Cardiac fibroblast (primary cell): ENCODE measurements at regions not wholly inside any gene's neighbourhood (a gene's known extent, or its start where the extent isn't known, plus 50 kb on each side); places are given as distances from the start of the nearest gene placed in this dataset.
A peak's percentile ranks its signal among the peaks of the same experiment; 100 is the strongest.

Source experiments
- DNase-seq, 2 donors: peaks; one replicate each; pipeline versions ENCODE4 v3.0.0 to v3.0.0-alpha.2; 2010; ENCODE audit warnings: low read depth in 2 of 2
- H3K4me3 ChIP-seq, 2 donors: replicated peaks in 1 of 2; 1 replicate in 1 of 2; 2 replicates in 1 of 2; pipeline ENCODE4 v1.5.1; 2011; ENCODE audit warnings: low read depth in 2 of 2, low read length in 2 of 2, mild to moderate bottlenecking in 2 of 2, moderate library complexity in 1 of 2
- TF ChIP-seq, protein P1 (sequence below): IDR thresholded peaks from one replicate; pipeline ENCODE4 v1.5.1; 2011; ENCODE audit warnings: low read depth, mild to moderate bottlenecking, low read length, inconsistent platforms

DNA sequence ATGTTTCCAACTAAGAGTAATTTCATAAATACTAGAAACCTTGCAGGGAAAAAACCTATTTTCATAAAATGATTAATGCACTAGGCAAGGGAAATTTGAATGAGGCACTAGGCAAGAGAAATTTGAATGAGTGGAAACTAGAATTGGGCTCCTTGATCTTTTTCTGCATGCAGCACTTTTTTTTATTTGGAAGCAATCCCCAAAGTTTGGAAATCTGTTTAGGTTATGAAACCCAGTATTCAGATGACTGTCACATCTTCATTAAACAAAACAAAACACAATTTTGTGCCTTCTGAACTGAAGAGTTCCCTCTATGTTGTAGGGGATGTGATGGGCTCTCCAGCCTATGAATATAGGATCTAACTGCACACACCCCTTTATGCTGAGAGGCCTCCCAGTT lies 201.9 kb downstream of the BAMBI start:
- TF ChIP-seq, protein P1, sequence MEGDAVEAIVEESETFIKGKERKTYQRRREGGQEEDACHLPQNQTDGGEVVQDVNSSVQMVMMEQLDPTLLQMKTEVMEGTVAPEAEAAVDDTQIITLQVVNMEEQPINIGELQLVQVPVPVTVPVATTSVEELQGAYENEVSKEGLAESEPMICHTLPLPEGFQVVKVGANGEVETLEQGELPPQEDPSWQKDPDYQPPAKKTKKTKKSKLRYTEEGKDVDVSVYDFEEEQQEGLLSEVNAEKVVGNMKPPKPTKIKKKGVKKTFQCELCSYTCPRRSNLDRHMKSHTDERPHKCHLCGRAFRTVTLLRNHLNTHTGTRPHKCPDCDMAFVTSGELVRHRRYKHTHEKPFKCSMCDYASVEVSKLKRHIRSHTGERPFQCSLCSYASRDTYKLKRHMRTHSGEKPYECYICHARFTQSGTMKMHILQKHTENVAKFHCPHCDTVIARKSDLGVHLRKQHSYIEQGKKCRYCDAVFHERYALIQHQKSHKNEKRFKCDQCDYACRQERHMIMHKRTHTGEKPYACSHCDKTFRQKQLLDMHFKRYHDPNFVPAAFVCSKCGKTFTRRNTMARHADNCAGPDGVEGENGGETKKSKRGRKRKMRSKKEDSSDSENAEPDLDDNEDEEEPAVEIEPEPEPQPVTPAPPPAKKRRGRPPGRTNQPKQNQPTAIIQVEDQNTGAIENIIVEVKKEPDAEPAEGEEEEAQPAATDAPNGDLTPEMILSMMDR: no peak
- no peak for DNase-seq
- H3K4me3 ChIP-seq: no peak overlapping the region

GRCh38 chr10:28879875-28880682 lies 202.8 kb downstream of the BAMBI start:
- TF ChIP-seq, protein P1: no peak
- DNase-seq: peak; percentile 5 to 65
- no peak overlapping the region for H3K4me3 ChIP-seq

DNA sequence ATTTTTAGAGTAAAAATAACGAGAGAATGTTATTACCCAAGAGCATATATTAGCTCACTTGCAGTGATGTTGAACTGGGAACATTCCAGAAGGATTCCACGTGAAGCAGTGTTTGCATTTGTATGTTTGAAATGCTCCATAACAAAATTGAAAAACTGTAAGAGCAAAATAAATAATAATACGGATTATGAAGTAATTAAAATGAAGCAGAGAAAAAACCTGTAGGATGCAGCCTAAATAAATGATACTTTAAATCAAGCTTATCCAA lies 203.3 kb downstream of the BAMBI start:
- TF ChIP-seq, protein P1: no peak
- no peak overlapping the region for H3K4me3 ChIP-seq
- peak; percentile 21 to 47 for DNase-seq

DNA sequence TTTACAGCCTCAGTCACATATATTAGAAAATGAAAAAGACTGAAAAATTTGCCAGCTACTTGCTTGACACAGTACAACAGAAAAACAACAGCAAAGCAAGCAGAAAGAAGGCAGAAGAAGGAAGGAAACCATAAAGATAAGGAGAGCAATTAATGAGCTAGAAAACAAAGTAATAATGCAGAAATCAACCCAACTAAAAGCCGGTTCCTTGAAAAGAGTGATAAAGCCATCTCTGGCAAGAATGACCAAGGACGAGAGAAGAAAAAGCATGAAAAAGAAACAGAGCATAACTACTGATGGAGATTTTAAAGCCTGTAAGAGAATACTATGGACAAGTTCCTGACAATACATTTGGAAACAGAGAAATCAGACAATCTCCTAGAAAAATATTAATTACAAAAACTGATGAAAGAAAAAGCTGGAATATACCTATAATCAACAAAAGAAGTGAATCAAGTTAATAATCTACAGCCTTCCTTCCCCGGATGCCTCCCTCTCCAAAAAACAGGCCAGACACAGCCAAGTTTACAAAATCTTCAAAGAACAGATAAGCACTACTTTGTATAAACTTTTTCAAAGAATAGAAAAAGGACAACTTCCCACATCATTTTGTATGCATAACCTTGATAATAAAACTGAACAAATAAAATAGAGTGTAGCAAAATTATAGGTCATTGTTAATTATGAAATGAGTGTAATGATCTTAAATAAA lies 204.0 kb downstream of the BAMBI start:
- H3K4me3 ChIP-seq: no peak overlapping the region
- TF ChIP-seq, protein P1: no peak
- DNase-seq: no peak

GRCh38 chr10:28883741-28884423 lies 206.6 kb downstream of the BAMBI start:
- no peak overlapping the region for H3K4me3 ChIP-seq
- TF ChIP-seq, protein P1: no peak
- DNase-seq: peak in 1 of 2 donors; percentile 34

DNA sequence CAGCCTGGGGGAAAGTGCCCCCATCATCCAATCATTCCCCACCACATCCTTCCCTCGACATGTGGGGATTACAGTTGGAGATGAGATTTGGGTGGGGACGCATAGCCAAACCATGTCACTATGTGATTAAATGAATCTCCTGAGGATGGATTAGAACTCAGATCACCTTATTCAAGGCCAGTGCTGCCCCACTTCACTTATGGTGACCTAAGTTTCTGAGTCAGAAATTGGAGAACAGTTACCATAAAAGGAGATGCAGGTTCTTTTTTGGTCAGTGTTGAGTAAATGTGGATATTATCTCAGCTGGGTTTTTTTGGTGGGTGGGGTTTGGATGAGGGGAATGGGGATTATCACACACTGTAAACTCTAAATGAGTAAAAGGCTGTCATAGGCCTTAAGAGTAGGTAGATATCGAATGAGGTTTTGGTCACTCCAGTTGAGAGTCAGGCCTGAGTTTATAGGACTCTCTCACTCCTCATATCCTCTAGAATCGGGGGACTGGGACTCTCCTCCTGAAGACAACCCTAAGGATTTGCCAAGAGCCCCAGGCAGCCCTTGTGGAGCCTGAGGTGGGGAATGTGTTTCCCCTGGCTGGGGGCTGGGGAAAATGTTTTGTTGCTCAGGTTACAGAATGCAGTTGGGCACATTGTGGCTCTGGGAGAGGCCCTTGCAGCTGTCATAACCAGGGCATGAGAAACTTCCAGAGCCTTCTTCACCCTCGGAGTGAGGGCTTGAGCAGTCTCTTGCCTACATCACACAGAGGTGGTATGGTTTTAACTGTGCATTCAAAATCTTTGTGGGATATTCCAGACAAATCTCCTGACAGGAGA lies 213.0 kb downstream of the BAMBI start:
- no peak for DNase-seq
- TF ChIP-seq, protein P1: no peak
- H3K4me3 ChIP-seq: no peak overlapping the region
